ENCODE measurements at regions not wholly inside any gene's neighbourhood (a gene's known extent, or its start where the extent isn't known, plus 50 kb on each side); places are given as distances from the start of the nearest gene placed in this dataset.
"Not testable (repeated sequence)": the region's sequence is repeated elsewhere in the genome, so short reads cannot be mapped to it uniquely, and the experiment has no call there.

GRCh38 chr5:58314356-58315210 is 145.3 kb downstream of the PLK2 start:
- CTCF ChIA-PET, result no interaction called here
- POLR2A ChIA-PET, result no interaction called here
- no peak for TF ChIP-seq CTCF (IDR thresholded peaks at IDR 0.05; ENCODE audit: low read depth, low read length)

DNA sequence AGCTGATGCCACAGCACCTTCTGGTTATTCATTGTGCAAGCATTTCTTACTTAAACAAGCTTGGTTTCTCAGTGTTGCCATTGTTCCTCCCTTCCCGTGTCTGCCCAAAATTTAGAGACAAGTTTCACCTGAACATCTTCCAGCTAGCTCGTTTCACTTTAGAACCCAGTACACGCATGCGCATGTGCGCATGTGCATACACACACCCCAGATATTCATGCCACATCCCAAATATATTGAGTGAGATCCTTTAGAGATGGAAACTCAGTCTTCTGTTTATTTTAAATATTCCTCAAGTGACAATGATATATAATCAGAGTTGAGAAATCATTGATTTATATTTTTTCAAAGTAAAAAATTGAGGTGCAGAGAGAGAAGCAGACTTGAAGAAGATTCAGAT is 147.6 kb downstream of the PLK2 start:
- POLR2A ChIA-PET, result no interaction called here
- Histone ChIP-seq H3K9me3 (ENCODE audit: control insufficient read depth, insufficient read depth, low read length) (no peaks in the 10 kb centered on the region), H3K27me3 (ENCODE audit: control insufficient read depth, insufficient read depth, low read length) (no peaks in the 10 kb centered on the region), H3K27ac (ENCODE audit: low read depth, low read length) (no peak overlapping the region), H3K4me3 (ENCODE audit: low read depth, low read length) (no peak overlapping the region)
- no peak for DNase-seq (ENCODE audit: low read depth, low spot score)
- CTCF ChIA-PET, result no interaction called here
- TF ChIP-seq CTCF (IDR thresholded peaks at IDR 0.05; ENCODE audit: low read depth, low read length), result no peak

More at GRCh38 chr5:58314356-58315210, 145.3 kb downstream of the PLK2 start:
- Histone ChIP-seq H3K27me3 (ENCODE audit: control insufficient read depth, insufficient read depth, low read length) (no peaks in the 10 kb centered on the region), H3K9me3 (ENCODE audit: control insufficient read depth, insufficient read depth, low read length) (no peaks in the 10 kb centered on the region), H3K4me3 (ENCODE audit: low read depth, low read length) (no peak overlapping the region), H3K27ac (ENCODE audit: low read depth, low read length) (no peak overlapping the region)
- DNase-seq (ENCODE audit: low read depth, low spot score), result no peak

- CTCF ChIA-PET, result no interaction called here
- POLR2A ChIA-PET, result no interaction called here
- H3K27ac ChIP-seq (ENCODE audit: low read depth, low read length), result no peak overlapping the region
- no peaks in the 10 kb centered on the region for H3K9me3 ChIP-seq (ENCODE audit: control insufficient read depth, insufficient read depth, low read length)
- DNase-seq (ENCODE audit: low read depth, low spot score), result no peak
- TF ChIP-seq CTCF (IDR thresholded peaks at IDR 0.05; ENCODE audit: low read depth, low read length), result no peak
- no peaks in the 10 kb centered on the region for H3K27me3 ChIP-seq (ENCODE audit: control insufficient read depth, insufficient read depth, low read length)
- H3K4me3 ChIP-seq (ENCODE audit: low read depth, low read length), result no peak overlapping the region
These were observed 148.4 kb downstream of the PLK2 start for GRCh38 chr5:58311526-58311925.

GRCh38 chr5:58308384-58308783 is 151.5 kb downstream of the PLK2 start:
- POLR2A ChIA-PET; H3K27me3 ChIP-seq (ENCODE audit: control insufficient read depth, insufficient read depth, low read length); CTCF ChIA-PET; H3K27ac ChIP-seq (ENCODE audit: low read depth, low read length); H3K9me3 ChIP-seq (ENCODE audit: control insufficient read depth, insufficient read depth, low read length); DNase-seq (ENCODE audit: low read depth, low spot score); H3K4me3 ChIP-seq (ENCODE audit: low read depth, low read length): not testable (repeated sequence)

DNA sequence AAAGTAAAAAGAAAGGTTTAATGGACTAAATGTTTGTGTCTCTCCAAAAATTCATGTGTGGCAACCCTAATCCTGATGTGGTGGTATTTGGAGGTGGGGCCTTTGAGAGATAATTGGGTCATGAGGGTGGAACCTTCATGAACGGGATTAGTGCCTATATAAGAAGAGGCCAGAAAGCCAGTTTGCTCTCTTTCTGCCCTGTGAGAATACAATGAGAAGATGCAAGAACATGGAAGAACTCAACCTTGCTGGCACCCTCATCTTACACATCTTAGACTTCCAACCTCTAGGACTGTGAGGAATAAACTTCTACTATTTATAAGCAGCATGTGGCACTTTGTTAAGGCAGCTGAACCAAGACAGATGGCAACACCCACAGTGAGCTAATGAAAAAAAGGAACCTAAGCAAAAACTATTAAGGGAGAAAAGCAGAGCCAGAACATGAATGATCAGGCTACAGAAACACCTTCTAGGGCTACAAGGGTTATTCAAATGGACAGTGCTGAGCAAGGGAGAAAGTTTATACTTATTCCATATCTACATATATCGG is 159.5 kb downstream of the PLK2 start:
- DNase-seq (ENCODE audit: low read depth, low spot score), result no peak
- ChIA-PET CTCF (no interaction called here), POLR2A (no interaction called here)
- no peak overlapping the region for H3K4me3 ChIP-seq (ENCODE audit: low read depth, low read length)
- H3K9me3 ChIP-seq (ENCODE audit: control insufficient read depth, insufficient read depth, low read length), result no peaks in the 10 kb centered on the region
- H3K27me3 ChIP-seq (ENCODE audit: control insufficient read depth, insufficient read depth, low read length), result no peaks in the 10 kb centered on the region
- 0 out of 2 replicates have a peak, but pooled peaks have one; percentile 3 for TF ChIP-seq CTCF (IDR thresholded peaks at IDR 0.05; ENCODE audit: low read depth, low read length)
- H3K27ac ChIP-seq (ENCODE audit: low read depth, low read length), result no peak overlapping the region
